GM13976 (cell line): ENCODE measurements at regions not wholly inside any gene's neighbourhood (a gene's known extent, or its start where the extent isn't known, plus 50 kb on each side); places are given as distances from the start of the nearest gene placed in this dataset.

Source experiments
- DNase-seq: peaks from one replicate; pipeline ENCODE4 v3.0.0; 2012; ENCODE audit warnings: low spot score
- in situ Hi-C: fragments of 300-500 bp; cut with MboI; formaldehyde crosslinking; loops from one replicate; pipeline ENCODE4 v1.12.0; 2022; ENCODE audit warnings: low sequenced_read_pairs, mixed read lengths, inconsistent platforms; ENCODE audit not compliant: unreplicated experiment
- TF ChIP-seq, protein P1 (sequence below): IDR thresholded peaks from 2 replicates; pipeline ENCODE4 v1.5.1; 2012; ENCODE audit warnings: borderline replicate concordance, mild to moderate bottlenecking; ENCODE audit not compliant: insufficient read depth; ENCODE audit errors: extremely low read depth, missing control alignments, control extremely low read depth

DNA sequence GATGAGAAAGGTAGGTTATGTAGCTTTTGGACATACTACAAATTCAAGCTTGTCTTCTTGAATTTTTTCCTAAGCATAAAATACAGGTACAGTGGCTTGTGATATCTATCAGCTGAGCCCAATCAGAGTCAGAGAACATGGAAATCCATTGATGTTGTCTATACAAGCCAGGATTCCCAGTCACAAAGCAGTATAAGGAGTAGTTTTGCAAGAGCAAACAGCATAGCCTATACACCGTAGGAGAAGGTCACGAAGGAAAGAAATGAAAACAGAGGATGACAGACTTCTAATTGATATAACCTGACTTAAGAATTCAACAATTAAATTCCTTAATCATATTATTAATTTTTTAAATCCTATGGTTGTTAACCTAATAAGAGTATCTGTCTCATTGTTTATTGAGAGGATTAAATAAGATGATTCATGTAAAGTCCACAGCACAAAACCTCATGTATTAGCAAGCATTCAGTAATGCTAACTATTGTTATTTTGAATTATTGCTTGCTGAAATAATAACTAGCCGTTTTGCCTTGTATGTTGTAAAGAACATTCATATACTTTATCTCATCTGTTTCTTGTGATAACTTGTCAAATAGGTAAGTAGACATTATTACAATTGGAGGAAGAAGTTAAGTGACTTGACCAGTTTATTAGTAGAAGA is 276.6 kb upstream of the ZPLD1 start:
- TF ChIP-seq, protein P1, sequence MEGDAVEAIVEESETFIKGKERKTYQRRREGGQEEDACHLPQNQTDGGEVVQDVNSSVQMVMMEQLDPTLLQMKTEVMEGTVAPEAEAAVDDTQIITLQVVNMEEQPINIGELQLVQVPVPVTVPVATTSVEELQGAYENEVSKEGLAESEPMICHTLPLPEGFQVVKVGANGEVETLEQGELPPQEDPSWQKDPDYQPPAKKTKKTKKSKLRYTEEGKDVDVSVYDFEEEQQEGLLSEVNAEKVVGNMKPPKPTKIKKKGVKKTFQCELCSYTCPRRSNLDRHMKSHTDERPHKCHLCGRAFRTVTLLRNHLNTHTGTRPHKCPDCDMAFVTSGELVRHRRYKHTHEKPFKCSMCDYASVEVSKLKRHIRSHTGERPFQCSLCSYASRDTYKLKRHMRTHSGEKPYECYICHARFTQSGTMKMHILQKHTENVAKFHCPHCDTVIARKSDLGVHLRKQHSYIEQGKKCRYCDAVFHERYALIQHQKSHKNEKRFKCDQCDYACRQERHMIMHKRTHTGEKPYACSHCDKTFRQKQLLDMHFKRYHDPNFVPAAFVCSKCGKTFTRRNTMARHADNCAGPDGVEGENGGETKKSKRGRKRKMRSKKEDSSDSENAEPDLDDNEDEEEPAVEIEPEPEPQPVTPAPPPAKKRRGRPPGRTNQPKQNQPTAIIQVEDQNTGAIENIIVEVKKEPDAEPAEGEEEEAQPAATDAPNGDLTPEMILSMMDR = no peak
- in situ Hi-C loops = no loop called here
- DNase-seq = no peak

DNA sequence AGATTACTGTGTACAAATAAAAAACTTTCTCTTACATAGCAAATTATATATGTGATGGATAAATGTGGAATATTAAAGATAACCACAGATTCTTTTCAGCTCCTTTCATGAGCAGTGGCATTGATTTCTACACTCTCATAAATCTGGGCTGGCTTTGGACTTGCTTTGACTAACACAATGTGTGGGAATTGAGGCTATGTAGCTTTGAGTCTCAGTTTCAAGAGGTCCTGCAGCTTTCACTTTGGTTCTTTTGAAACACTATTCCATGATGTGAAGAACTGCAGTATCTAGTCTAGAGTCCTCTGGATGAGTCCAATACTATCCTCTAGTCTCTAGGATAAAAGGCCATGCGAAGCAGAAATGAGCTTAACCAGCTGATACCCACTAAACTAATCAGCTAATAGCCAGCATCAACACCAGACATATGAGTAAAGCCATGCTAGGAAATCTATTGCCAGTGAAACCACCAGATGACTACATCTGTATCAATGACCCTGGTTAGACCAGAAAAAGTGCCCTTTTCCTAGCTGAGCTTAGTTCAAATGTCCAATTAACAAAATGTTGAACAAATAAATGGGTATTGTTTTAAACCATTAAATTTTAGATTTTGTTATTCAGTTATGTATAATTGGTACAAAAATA is 274.9 kb upstream of the ZPLD1 start:
- DNase-seq = no peak
- TF ChIP-seq, protein P1 = no peak
- in situ Hi-C loops = no loop called here

DNA sequence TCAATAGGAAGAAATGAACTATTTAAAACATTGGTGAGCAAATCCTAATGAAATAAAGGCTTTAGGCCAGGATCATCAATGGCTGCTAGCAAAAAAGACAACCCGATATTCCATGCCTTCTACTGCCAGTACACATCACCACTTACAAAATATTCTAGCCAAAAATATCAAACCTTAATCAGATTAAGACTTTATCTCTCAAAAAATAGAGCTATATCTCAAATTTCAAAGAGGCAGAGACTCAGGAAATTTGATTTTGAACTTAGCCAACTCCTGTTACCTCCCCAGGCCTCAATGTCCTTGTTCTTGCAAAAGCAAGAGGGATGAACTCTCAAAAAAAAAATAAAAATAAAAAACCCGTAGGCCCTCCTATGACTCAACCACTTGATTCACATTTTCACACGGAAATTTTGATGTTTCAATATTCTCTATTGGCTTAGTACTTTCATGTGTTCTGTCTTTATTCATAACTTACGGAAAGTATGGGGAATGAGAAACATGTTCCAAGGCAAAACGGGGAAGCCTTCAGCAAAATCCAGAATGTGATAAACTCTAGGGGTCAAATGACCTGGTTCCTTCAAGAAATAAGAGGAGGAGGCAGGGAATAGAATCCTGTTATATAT is 273.3 kb upstream of the ZPLD1 start:
- in situ Hi-C loops = no loop called here
- no peak for DNase-seq
- TF ChIP-seq, protein P1 = no peak

DNA sequence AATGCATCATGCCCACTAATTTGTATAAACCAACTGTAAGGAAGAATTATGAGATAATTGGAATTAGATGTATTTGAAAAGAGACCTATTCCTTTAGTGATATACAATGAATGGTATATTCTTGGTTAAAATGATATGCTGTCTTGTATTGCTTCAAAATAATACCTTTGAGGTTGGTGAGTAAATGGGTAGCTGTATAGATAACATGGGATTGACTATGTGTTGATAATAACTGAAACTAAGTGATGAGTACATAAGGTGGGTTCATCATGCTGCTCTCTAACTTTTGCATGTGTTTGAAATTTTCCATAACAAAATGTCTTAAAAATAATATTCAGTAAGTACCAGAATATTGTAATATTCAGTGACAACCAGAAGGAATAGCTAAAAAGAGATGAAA is 272.6 kb upstream of the ZPLD1 start:
- TF ChIP-seq, protein P1 = no peak
- in situ Hi-C loops = no loop called here
- DNase-seq = no peak

DNA sequence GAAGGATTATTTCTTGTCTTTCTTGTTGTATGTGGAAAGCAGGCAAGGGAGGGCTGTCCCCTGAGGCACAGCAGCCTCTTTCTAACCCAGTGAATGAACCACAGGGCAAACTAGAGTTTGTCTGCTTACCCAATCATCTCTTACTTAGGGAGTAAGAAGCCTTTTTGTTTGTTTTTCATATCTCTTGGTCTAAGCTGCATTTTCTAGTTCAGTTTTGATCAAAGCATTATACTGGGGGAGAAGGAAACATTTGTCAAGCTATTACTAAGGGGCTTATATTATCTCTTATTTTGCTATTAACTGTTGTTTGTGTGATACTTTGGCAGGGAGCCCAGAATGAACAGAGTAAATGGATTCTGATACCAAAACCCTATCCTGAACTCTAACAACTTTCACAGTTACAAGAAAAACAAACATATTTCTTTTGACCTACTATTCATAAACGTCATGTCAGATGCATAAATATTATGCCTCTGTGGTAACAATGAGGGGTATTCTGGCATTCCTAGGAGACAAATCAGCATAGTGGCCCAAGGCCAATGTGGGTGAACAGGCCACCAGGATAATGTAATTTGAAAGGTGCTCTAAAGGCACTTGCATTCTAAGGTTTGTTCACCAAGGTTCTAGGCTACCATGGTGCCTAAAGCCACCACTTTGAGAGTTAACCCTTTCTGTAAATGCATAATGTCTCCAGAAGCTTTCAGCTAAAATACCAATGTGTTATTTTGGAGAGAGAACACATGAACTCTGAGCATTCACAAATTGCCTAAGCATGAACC is 271.6 kb upstream of the ZPLD1 start:
- in situ Hi-C loops = no loop called here
- DNase-seq = no peak
- TF ChIP-seq, protein P1 = no peak

DNA sequence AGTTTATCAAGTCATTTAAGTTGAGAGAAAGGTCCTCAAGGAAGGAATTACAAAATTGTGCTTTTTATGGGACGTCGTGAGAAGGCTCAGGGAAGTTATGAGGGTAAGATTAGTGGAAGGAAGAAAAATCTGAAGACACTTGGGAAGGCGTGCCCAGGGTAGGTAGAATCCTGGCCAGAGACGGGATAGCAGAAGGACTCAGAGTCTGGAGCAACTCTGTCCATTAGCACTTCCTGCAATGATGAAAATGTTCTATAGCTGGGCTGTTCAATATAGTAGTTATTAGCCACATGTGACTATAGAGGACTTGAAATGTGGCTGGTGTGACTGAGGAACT is 271.0 kb upstream of the ZPLD1 start:
- DNase-seq = no peak
- in situ Hi-C loops = no loop called here
- TF ChIP-seq, protein P1 = no peak
